ENCODE measurements at regions not wholly inside any gene's neighbourhood (a gene's known extent, or its start where the extent isn't known, plus 50 kb on each side); places are given as distances from the start of the nearest gene placed in this dataset.
"Not testable (repeated sequence)": the region's sequence is repeated elsewhere in the genome, so short reads cannot be mapped to it uniquely, and the experiment has no call there.

GRCh38 chr2:87285139-87285538 lies 263.5 kb upstream of the PLGLB1 start:
- H3K4me2 ChIP-seq (ENCODE audit: control insufficient read depth, extremely low read depth, insufficient read depth, low read depth, low read length); H3K4me3 ChIP-seq (ENCODE audit: control insufficient read depth in 2 of 3, extremely low read depth in 1 of 3, insufficient read depth in 2 of 3, low read depth in 1 of 3, low read length in 3 of 3); H3K27ac ChIP-seq (ENCODE audit: control insufficient read depth, insufficient read depth, low read length); H3K9me1 ChIP-seq (ENCODE audit: control insufficient read depth, extremely low read depth, insufficient read depth, low read length); H3K27me3 ChIP-seq (ENCODE audit: control insufficient read depth, extremely low read depth, insufficient read depth, low read length); H3K36me3 ChIP-seq (ENCODE audit: control insufficient read depth in 2 of 2, extremely low read depth in 1 of 2, insufficient read depth in 2 of 2, low read length in 2 of 2); DNase-seq (ENCODE audit: low read depth, low spot score); H3K9ac ChIP-seq (ENCODE audit: control insufficient read depth, extremely low read depth, insufficient read depth, low read length); H2AFZ ChIP-seq (ENCODE audit: control insufficient read depth, low read length); H4K20me1 ChIP-seq (ENCODE audit: control insufficient read depth, extremely low read depth, insufficient read depth, low read length); H3K79me2 ChIP-seq (ENCODE audit: control insufficient read depth, insufficient read depth, low read length); dilution Hi-C loops (cut with MboI; ENCODE audit: extremely low pct_ligation_motif_present, low sequenced_read_pairs); H3K4me1 ChIP-seq (ENCODE audit: control insufficient read depth, extremely low read depth, insufficient read depth, low read length); H3K9me3 ChIP-seq (ENCODE audit: control insufficient read depth, low read depth, low read length); FAIRE-seq: not testable (repeated sequence)

DNA sequence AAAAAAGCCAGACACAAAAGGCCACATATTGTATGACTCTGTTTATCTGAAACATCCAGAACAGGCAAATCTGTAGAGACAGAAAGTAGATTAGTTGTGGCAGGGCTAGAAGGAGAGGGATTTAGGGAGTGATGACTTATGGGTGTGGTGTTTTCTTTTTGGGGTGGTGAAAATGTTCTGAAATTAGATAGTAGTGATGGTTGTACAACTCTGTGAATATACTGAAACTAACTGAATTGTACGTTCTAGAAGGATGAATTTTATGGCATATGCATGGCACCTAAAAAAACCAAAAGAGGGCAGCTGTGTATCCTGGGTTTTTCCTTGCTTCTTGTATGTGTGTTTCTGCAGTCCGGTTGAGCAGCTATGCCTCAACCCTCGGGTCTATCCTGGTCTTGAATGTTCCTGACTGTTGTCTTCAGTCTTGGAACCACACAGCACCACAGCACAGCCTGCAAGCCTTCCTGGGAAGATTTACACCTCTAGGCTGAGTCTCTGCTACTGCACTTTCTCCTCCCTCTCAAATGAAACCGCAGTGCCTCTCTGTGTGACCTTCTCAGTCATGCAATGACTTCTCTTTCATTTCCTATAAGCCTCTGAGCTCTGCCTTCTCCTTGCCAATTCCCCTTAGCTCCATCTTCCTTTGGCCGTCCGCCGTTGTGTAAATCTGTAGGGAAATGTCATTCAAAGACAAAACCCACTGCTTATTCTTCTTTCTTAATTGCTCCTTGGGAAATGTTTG lies 269.1 kb upstream of the PLGLB1 start:
- H3K4me1 ChIP-seq (ENCODE audit: control insufficient read depth, extremely low read depth, insufficient read depth, low read length); H4K20me1 ChIP-seq (ENCODE audit: control insufficient read depth, extremely low read depth, insufficient read depth, low read length); H3K27ac ChIP-seq (ENCODE audit: control insufficient read depth, insufficient read depth, low read length); dilution Hi-C loops (cut with MboI; ENCODE audit: extremely low pct_ligation_motif_present, low sequenced_read_pairs); H2AFZ ChIP-seq (ENCODE audit: control insufficient read depth, low read length); DNase-seq (ENCODE audit: low read depth, low spot score); H3K27me3 ChIP-seq (ENCODE audit: control insufficient read depth, extremely low read depth, insufficient read depth, low read length); H3K9me1 ChIP-seq (ENCODE audit: control insufficient read depth, extremely low read depth, insufficient read depth, low read length); FAIRE-seq; H3K9me3 ChIP-seq (ENCODE audit: control insufficient read depth, low read depth, low read length); H3K36me3 ChIP-seq (ENCODE audit: control insufficient read depth in 2 of 2, extremely low read depth in 1 of 2, insufficient read depth in 2 of 2, low read length in 2 of 2); H3K79me2 ChIP-seq (ENCODE audit: control insufficient read depth, insufficient read depth, low read length); H3K9ac ChIP-seq (ENCODE audit: control insufficient read depth, extremely low read depth, insufficient read depth, low read length); H3K4me3 ChIP-seq (ENCODE audit: control insufficient read depth in 2 of 3, extremely low read depth in 1 of 3, insufficient read depth in 2 of 3, low read depth in 1 of 3, low read length in 3 of 3); H3K4me2 ChIP-seq (ENCODE audit: control insufficient read depth, extremely low read depth, insufficient read depth, low read depth, low read length): not testable (repeated sequence)

- H3K9me3 ChIP-seq (ENCODE audit: control insufficient read depth, low read depth, low read length); H3K4me3 ChIP-seq (ENCODE audit: control insufficient read depth in 2 of 3, extremely low read depth in 1 of 3, insufficient read depth in 2 of 3, low read depth in 1 of 3, low read length in 3 of 3); H3K27ac ChIP-seq (ENCODE audit: control insufficient read depth, insufficient read depth, low read length); FAIRE-seq; H3K9ac ChIP-seq (ENCODE audit: control insufficient read depth, extremely low read depth, insufficient read depth, low read length); DNase-seq (ENCODE audit: low read depth, low spot score); H2AFZ ChIP-seq (ENCODE audit: control insufficient read depth, low read length); H3K36me3 ChIP-seq (ENCODE audit: control insufficient read depth in 2 of 2, extremely low read depth in 1 of 2, insufficient read depth in 2 of 2, low read length in 2 of 2); H3K4me2 ChIP-seq (ENCODE audit: control insufficient read depth, extremely low read depth, insufficient read depth, low read depth, low read length); H3K27me3 ChIP-seq (ENCODE audit: control insufficient read depth, extremely low read depth, insufficient read depth, low read length); H3K9me1 ChIP-seq (ENCODE audit: control insufficient read depth, extremely low read depth, insufficient read depth, low read length); H4K20me1 ChIP-seq (ENCODE audit: control insufficient read depth, extremely low read depth, insufficient read depth, low read length); H3K4me1 ChIP-seq (ENCODE audit: control insufficient read depth, extremely low read depth, insufficient read depth, low read length); dilution Hi-C loops (cut with MboI; ENCODE audit: extremely low pct_ligation_motif_present, low sequenced_read_pairs); H3K79me2 ChIP-seq (ENCODE audit: control insufficient read depth, insufficient read depth, low read length): not testable (repeated sequence)
Observed at GRCh38 chr2:87291400-87292200, 270.0 kb upstream of the PLGLB1 start.

DNA sequence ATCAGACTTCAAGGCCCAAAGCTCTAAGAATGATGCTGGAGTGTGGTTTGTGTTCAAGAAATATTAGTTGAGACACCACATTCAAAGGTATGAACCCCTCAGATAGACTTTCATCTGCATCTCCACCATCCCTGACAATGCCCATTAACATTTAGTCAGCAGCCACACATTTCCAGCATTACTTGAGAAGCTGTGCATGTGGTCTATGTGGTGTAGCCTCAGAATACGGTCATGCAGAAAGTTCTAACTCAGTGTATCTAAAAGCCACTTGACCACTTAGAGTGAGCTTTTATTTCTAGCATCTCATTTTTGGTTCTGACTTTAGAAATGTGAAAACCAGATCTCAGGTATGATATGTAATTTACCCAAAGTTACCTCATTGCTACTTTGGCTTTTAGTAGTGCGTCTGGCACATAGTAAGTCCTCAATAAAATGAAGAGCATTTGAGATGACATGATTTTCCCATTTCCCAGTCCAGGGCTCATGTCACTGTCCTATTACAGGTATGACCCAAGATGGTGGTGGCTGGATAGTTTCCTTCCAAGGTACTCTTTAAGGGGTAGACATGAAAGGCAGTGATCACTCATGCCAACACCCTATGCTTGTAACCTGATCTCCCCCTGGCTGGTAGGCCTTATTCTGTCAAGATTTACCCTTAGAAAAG lies 272.4 kb upstream of the PLGLB1 start:
- dilution Hi-C loops (cut with MboI; ENCODE audit: extremely low pct_ligation_motif_present, low sequenced_read_pairs); H3K4me1 ChIP-seq (ENCODE audit: control insufficient read depth, extremely low read depth, insufficient read depth, low read length); DNase-seq (ENCODE audit: low read depth, low spot score); H4K20me1 ChIP-seq (ENCODE audit: control insufficient read depth, extremely low read depth, insufficient read depth, low read length); H3K36me3 ChIP-seq (ENCODE audit: control insufficient read depth in 2 of 2, extremely low read depth in 1 of 2, insufficient read depth in 2 of 2, low read length in 2 of 2); H3K27me3 ChIP-seq (ENCODE audit: control insufficient read depth, extremely low read depth, insufficient read depth, low read length); H3K79me2 ChIP-seq (ENCODE audit: control insufficient read depth, insufficient read depth, low read length); FAIRE-seq; H3K9ac ChIP-seq (ENCODE audit: control insufficient read depth, extremely low read depth, insufficient read depth, low read length); H3K4me3 ChIP-seq (ENCODE audit: control insufficient read depth in 2 of 3, extremely low read depth in 1 of 3, insufficient read depth in 2 of 3, low read depth in 1 of 3, low read length in 3 of 3); H3K27ac ChIP-seq (ENCODE audit: control insufficient read depth, insufficient read depth, low read length); H2AFZ ChIP-seq (ENCODE audit: control insufficient read depth, low read length); H3K9me1 ChIP-seq (ENCODE audit: control insufficient read depth, extremely low read depth, insufficient read depth, low read length); H3K4me2 ChIP-seq (ENCODE audit: control insufficient read depth, extremely low read depth, insufficient read depth, low read depth, low read length); H3K9me3 ChIP-seq (ENCODE audit: control insufficient read depth, low read depth, low read length): not testable (repeated sequence)
